Stimulated activated CD8-positive, alpha-beta memory T cell treated with anti-CD3 and anti-CD28 coated beads, Interleukin-7, amount 100 ng/mL, for 48 hours (primary cell): ENCODE measurements at regions not wholly inside any gene's neighbourhood (a gene's known extent, or its start where the extent isn't known, plus 50 kb on each side); places are given as distances from the start of the nearest gene placed in this dataset.
"Not testable (repeated sequence)": the region's sequence is repeated elsewhere in the genome, so short reads cannot be mapped to it uniquely, and the experiment has no call there.

Source experiments
- DNase-seq, 2 donors: peaks; one replicate each; pipeline ENCODE4 v3.0.0-alpha.2; 2020; ENCODE audit warnings: low read depth in 1 of 2; ENCODE audit errors: extremely low read depth in 1 of 2

DNA sequence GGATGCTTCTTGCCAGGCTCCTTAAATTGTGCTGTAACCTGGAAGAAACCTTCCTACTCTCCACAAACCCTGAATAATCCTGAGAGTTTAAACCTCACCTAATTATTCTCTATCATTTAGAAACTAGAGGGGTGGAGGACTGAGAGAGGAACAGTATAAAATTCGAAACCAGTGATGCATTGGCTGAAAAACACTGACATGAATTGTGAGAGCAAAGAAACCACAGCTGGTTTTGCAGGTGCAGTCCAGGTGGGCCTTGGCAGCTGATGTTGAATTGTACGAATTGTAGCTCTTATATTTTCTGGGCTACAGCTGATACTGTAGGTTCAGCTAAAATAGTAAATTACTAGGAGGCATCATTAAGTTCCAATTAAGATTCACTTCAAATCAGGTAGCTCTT lies 227.0 kb upstream of the SLITRK5 start:
- DNase-seq = no peak

DNA sequence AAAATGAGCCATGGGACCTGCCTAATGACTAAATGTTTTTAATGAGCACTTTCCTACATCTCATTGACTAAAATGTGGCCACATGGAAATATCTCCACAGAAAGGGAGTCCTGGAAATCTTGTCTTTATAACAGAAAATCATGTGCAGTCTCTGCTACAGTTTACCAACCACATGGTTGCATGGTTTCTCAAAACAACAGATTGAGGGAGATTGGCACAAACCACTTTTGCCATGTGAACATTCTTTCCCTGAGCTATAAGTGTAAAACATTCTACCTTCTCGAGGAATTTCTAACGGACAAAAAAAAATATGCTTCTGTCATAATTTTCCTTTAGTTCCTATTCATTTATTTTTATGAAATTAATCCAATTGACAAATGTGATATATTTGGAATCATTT lies 218.9 kb upstream of the SLITRK5 start:
- DNase-seq = no peak

- DNase-seq = no peak
Measured at GRCh38 chr13:87453244-87453643, 217.9 kb upstream of the SLITRK5 start.

DNA sequence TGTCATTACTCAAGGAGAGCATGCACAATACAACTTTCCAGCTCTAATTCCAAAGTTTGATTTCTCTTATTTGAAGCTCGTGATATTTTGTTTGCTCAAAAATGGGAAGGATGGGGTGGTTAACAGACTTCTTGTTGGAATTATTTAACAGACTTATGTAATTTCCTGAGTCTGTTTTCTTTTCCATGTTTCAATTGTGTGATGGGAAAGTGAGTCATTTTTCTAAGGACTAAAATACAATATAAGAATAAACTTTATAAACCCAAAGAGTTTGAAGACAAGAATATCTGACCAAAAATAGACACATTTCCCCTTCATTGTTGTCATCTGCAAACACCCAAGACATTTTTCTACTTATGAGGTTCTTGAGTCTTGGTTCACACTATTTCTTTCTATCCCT lies 211.8 kb upstream of the SLITRK5 start:
- DNase-seq = no peak

DNA sequence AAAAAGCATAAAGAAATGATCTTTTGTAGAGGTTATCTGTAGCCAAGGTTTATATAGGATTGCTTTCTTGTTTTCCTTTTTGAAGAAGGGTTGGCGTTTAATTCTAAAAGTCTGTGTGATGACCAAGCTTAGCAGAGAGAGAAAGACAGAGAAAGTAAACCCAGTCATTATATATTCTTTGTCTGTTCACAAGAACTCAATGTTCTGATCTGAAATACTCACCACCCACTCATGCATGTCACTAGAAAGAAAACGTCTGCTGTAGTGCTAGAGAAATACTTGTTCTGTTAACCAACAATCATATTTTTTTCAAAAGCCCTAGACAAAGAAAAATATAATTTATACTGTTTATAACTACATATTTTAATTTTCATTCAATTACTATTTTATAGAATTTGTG lies 173.7 kb upstream of the SLITRK5 start:
- no peak for DNase-seq

DNA sequence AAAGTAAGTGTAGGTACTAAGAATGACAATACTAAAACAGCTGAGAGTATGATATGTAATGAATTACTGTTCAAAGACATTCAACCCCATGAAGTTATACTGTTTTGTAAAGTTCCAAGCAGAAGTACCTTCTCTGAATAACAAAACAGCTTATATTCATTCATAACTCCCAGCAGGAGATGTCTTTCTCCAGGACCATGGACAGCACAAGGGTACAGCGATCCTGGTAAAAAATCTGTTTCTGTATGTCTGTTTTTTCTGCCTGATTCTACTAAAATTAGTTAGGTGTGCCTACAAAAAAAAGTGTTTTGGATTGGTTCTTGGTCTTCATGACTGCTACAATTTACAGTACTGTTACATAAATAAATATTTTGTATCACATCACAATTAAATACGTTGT lies 172.5 kb upstream of the SLITRK5 start:
- DNase-seq = no peak

- no peak for DNase-seq
Measured at GRCh38 chr13:87524775-87525174, 146.4 kb upstream of the SLITRK5 start.

DNA sequence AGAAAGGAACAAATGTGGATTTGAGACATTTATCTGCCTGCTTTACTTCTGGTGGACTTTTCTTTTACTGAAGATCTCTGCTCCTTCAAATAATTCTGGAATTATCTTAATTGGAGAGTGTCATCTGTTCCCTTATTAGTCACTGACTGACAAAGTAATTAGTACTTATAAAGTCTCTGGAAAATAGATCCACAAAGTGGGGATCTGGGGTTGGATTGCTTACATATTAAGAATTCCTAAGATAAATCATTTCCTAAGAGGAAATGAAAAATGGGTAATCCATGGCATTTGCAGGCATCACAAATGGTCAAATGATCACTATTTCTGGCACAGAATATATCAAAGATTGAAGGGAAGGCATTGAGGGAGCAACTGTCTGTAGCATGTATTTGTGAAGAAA lies 137.4 kb upstream of the SLITRK5 start:
- DNase-seq = no peak

DNA sequence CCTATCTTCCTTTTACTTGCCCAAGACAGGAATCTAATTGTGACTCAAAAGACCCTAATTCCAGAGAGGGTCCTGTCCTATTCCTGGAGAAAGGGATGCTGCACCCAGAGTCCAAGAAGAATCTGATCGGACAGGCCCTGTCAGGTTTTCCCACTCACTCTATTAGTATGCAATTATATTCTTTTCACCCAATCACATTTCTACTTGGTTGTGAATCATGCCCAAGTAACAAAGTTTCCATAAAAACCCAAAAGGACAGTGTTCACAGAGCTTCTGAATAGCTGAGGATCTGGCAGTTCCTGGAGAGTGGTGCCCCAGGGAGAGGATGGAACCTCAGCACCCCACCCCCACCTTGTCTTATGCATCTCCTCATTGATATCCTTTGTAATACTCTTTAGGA lies 135.3 kb upstream of the SLITRK5 start:
- DNase-seq = no peak

GRCh38 chr13:87536499-87536898 lies 134.7 kb upstream of the SLITRK5 start:
- DNase-seq = no peak

DNA sequence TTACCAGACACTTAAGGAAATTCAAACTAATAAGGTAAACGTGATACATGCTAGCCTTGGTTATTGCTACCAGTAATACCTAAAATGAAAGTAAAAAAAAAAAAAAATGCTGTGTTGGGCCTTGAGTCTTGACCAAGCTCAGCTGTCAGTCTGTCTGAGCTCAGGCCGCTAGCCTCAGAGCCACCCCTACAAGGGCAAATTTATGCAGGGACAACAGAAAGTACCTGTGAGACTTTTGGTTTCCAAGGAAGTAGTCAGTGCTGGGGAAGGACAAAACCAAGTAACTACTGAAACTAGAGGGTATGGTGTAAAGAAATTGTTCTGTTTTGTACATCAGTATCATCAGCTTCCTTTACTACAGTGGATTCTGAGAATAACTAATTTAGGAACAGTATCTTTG lies 134.3 kb upstream of the SLITRK5 start:
- DNase-seq = no peak

DNA sequence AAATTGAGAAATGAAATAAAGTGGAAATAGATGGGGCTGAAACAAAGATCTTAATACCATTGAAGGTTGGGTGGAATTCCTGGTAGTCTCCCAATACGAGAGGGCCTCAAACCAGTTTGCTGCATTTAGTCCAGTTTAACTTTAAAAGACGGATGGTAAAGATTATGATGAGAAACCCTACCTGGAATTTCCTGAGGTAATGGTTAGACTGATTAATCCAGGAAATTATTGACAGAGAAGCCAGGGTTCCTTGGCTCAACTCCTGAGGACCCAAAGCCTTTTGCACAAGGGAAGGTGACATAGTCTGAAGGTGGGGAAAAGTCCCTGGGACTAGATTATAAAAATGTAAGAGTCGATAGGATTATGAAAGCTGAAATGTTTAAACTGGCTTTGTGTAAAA lies 133.2 kb upstream of the SLITRK5 start:
- no peak for DNase-seq

- DNase-seq = no peak
Measured at GRCh38 chr13:87538366-87539052, 132.7 kb upstream of the SLITRK5 start.

DNA sequence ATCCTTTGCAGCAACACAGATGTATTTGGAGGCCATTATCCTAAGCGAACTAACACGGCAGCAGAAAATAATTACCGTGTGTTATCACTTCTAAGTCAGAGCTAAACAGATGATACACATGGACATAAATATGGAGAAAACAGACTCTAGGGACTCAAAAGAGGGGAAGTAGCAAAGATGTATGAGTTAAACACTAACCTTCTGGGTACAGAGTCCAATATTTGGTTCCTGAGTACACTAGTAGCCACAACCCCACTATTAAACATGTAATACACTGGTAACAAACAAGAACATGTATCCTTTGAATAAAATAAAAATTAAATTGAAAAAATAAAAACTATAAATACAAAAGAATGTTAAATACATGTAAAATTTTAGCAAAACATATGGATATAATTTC lies 118.0 kb upstream of the SLITRK5 start:
- no peak for DNase-seq

- no peak for DNase-seq
Measured at GRCh38 chr13:87554045-87554444, 117.1 kb upstream of the SLITRK5 start.

- DNase-seq = no peak
Measured at GRCh38 chr13:87557788-87558187, 113.4 kb upstream of the SLITRK5 start.

GRCh38 chr13:87561580-87561979 lies 109.6 kb upstream of the SLITRK5 start:
- not testable (repeated sequence) for DNase-seq

DNA sequence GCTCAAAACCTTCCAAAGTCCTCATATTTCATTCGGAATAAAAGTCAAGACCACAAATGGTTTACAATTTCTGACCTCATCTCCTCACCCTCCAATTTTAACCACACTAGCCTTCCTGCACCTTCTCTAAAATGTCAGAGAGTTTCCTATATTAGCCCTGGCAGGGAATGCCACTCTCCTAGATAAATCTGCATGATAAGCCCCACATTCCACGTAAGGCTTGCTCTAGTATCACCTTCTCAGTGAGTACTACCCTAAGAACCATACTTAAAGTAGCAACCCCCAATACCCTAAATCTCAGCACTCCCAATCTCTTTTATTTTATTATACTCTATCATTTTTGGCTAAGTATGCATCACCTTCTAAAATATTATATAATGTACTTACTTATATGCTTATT lies 100.5 kb upstream of the SLITRK5 start:
- no peak for DNase-seq

DNA sequence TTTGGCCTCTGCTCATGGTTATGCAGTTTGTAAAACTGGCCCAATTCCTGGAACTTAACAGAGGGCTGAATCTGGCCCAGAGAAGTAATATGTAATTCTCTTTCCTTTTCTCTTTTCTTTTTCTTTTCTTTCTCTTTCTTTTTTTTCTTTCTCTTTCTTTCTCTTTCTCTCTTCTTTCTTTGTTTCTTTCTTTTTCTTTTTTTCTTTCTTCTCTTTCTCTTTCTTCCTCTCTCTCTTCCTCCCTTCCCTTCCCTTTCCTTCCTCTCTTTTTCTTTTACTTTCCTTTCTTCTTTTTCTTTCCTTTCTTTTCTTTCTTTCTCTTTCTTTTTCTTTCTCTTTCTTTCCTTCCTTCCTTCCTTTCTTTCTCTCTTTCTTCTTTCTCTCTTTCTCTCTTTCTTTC lies 88.8 kb upstream of the SLITRK5 start:
- no peak for DNase-seq

DNA sequence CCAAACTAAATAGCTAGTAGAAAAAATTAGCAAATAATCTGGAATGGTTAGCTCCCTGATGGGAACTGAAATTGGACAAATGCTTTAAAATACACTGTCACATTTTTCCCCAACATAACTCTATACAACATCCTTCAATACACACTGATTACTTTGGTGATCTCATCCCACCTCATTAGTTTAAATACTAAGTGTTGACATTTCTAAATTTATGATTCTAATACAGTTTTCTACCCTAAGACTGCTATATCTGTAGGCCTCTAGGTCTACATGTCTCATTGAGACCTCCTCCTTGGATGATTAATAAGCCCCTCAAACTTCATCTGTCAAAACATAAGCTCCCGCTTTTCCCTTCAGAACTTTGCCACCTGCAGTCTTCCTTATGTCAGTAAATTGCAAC lies 80.7 kb upstream of the SLITRK5 start:
- DNase-seq = no peak

- DNase-seq = not testable (repeated sequence)
Measured at GRCh38 chr13:87604437-87604836, 66.7 kb upstream of the SLITRK5 start.

DNA sequence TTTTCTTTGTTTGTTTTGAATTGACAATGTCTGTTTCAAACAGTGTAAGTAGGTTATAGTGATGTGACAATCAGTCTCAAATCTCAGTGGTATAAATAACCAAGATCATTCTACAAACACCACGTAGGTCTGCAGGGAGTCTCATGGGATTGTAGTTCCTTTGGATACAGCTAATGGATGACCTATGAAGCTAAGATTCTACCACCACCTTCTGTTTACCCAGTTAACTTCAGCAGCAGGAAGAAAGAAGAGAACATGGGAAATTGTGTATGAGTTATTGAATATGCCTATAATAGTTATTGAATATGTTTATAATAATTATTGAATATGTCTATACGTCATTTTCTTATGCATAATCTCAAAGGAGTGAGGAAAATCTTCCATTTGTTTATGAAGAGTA lies 63.9 kb upstream of the SLITRK5 start:
- no peak for DNase-seq

DNA sequence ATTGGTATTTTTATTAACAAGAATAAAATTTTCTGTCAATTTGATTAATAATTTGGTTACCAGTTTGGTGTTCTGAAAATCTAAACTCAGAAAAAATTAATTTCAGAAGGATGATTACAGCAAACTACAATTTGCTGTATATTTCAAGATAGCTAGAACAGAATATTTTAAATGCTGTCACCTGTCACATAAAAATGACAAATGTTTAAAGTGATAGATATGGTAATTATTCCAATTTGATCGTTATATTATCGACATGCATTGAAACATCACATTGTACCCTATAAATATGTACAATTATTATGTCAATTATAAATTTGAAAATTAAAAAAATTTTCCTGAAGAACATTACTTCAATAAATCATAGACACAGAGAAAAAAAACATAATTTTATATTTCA lies 56.9 kb upstream of the SLITRK5 start:
- DNase-seq = no peak
